OCI-LY7 (cell line): ENCODE measurements at regions not wholly inside any gene's neighbourhood (a gene's known extent, or its start where the extent isn't known, plus 50 kb on each side); places are given as distances from the start of the nearest gene placed in this dataset.

Experiments used
- BruUV-seq: library from RNA; stranded (reverse); fragments of 400-500 nt; replicated peaks from 2 replicates; lab custom pipeline; 2021; lab: Mats Ljungman, UMichigan
- CTCF ChIA-PET: fragments of 300-600 bp; sonication (Branson Sonifier 250); formaldehyde crosslinking; loops from one replicate; lab custom pipeline; 2022; ENCODE audit warnings: antibody characterized with exemption; ENCODE audit not compliant: unreplicated experiment; lab: Charles Lee
- POLR2A ChIA-PET: fragments of 300-600 bp; sonication (Branson Sonifier 250); formaldehyde crosslinking; loops from one replicate; lab custom pipeline; 2022; ENCODE audit warnings: antibody characterized with exemption; lab: Charles Lee
- DNase-seq: peaks from one replicate; pipeline ENCODE4 v3.0.0-alpha.2; 2015; ENCODE audit warnings: low spot score
- H2AFZ ChIP-seq: fragments of 200-600 bp; sonication (generic), shearing (Covaris generic); 2 replicates; pipeline ENCODE4 v1.6.1; 2014; ENCODE audit warnings: mild to moderate bottlenecking, antibody characterized with exemption, low read length, moderate library complexity
- H3K27ac ChIP-seq: fragments of 200-600 bp; sonication (generic); 2 replicates; pipeline ENCODE4 v1.5.1; 2014; ENCODE audit warnings: mixed run types, low read depth, mild to moderate bottlenecking, moderate library complexity, low read length, inconsistent platforms; ENCODE audit not compliant: poor library complexity, severe bottlenecking
- H3K36me3 ChIP-seq: fragments of 200-600 bp; sonication (generic); 2 replicates; pipeline ENCODE4 v1.6.1; 2014; ENCODE audit warnings: mild to moderate bottlenecking, antibody characterized with exemption, low read length, moderate library complexity, mixed read lengths; ENCODE audit not compliant: insufficient read depth
- H3K4me1 ChIP-seq: fragments of 200-600 bp; sonication (generic); 2 replicates; pipeline ENCODE4 v1.5.1; 2014; ENCODE audit warnings: mild to moderate bottlenecking, low read length; ENCODE audit not compliant: insufficient read depth, poor library complexity, severe bottlenecking
- H3K4me2 ChIP-seq: fragments of 200-600 bp; sonication (generic); 2 replicates; pipeline ENCODE4 v1.6.1; 2014; ENCODE audit warnings: mild to moderate bottlenecking, low read length
- H3K4me3 ChIP-seq: fragments of 200-600 bp; sonication (generic); 2 replicates; pipeline ENCODE4 v1.5.1; 2014; ENCODE audit warnings: mild to moderate bottlenecking, low read depth, low read length; ENCODE audit not compliant: poor library complexity, severe bottlenecking
- H3K79me2 ChIP-seq: fragments of 200-600 bp; sonication (generic); 2 replicates; pipeline ENCODE4 v1.6.1; 2016; ENCODE audit warnings: low read depth, mild to moderate bottlenecking, low read length, moderate library complexity, mixed read lengths; ENCODE audit not compliant: insufficient read depth
- H3K9me2 ChIP-seq: fragments of 200-600 bp; sonication (generic); 2 replicates; pipeline ENCODE4 v1.6.1; 2016; ENCODE audit warnings: mild to moderate bottlenecking, low read length, mixed read lengths; ENCODE audit not compliant: insufficient read depth
- H3K9me3 ChIP-seq: fragments of 200-600 bp; sonication (generic); 2 replicates; pipeline ENCODE4 v1.6.1; 2014; ENCODE audit warnings: mild to moderate bottlenecking, mixed run types, low read length, mixed read lengths
- H4K20me1 ChIP-seq: fragments of 200-600 bp; sonication (generic); 2 replicates; pipeline ENCODE4 v1.6.1; 2014; ENCODE audit warnings: mild to moderate bottlenecking, antibody characterized with exemption, low read length, moderate library complexity, mixed read lengths; ENCODE audit not compliant: insufficient read depth
- CTCF ChIP-seq: fragments of 200-600 bp; sonication (generic); conservative IDR thresholded peaks from 2 replicates; pipeline ENCODE4 v1.5.1; 2014; ENCODE audit warnings: mild to moderate bottlenecking, antibody characterized with exemption, low read length, moderate library complexity, mixed read lengths
- EZH2phosphoT487 ChIP-seq: fragments of 200-600 bp; sonication (generic); IDR thresholded peaks from 2 replicates; pipeline ENCODE4 v1.6.1; 2018; ENCODE audit warnings: low read depth, borderline replicate concordance, mild to moderate bottlenecking, mixed run types, antibody characterized with exemption, low read length, moderate library complexity, mixed read lengths
- intact Hi-C: fragments of 100-400 bp; cut with micrococcal nuclease; formaldehyde crosslinking; loops from one replicate; pipeline ENCODE4 v1.10.0; 2022; ENCODE audit not compliant: unreplicated experiment

DNA sequence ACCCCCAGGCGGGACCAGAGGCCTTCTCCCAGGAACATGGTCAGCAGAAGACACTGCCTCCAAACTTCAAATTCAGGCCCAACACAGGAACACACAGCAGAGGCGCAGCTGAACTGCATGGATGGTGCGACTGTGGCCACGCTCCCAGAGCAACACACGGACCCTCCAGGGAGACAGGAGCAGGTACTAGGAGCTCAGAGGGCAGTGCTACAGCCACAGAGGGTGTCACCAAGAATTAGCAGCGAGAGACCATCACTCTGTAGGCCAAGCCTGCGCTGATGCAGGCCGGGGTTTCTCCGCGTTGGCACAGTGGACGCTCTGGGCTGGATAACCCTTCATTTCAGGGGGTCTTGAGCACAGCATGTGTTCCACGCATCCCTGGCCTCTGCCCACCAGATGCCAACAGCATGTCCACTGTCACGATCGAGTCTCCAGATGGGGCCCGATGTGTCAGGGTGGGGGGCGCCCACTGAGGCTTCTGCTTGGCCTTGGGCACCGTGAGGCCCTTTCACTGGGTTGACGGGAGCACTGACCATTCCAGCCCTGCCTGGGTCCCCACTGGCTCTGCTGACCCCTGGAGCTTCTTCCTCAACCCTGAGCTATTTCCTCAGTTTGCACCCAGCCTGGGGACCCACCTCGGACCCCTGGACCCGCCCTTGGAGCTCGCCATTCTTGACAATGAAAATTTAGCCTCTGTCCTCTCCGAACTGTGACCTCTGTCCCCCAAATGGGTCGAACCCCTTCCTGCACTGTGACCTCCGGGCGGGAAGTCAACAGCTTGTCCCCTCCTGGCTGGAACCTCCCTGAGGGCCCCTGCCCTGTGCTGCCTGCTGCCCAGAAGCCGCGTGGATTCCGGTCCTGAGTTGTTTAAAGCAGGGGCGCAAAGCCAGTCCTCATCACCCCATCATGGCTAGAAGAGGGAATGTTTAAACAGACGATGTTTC lies 239.4 kb downstream of the DLL1 start:
- no TSS peak for BruUV-seq
- no peaks in the 10 kb centered on the region for H3K79me2 ChIP-seq
- H3K9me2 ChIP-seq = no peaks in the 10 kb centered on the region
- no peaks in the 10 kb centered on the region for H3K36me3 ChIP-seq
- no peak overlapping the region for H2AFZ ChIP-seq
- 0 out of 2 replicates have a peak, but pooled peaks cover 5% of the 10 kb centered on the region for H3K9me3 ChIP-seq
- intact Hi-C loops = no loop called here
- POLR2A ChIA-PET = no interaction called here
- CTCF ChIA-PET = interaction anchor here (0.6 kb wide), 1 partner anchor 185 kb away, joined by 3 read pairs; no protein-coding TSS in a partner anchor
- H3K4me2 ChIP-seq = no peak overlapping the region
- no peaks in the 10 kb centered on the region for H4K20me1 ChIP-seq
- DNase-seq = no peak
- H3K4me3 ChIP-seq = no peak overlapping the region
- no peaks in the 10 kb centered on the region for H3K4me1 ChIP-seq
- no peak for TF ChIP-seq CTCF
- no peak for TF ChIP-seq EZH2phosphoT487
- no peak overlapping the region for H3K27ac ChIP-seq

DNA sequence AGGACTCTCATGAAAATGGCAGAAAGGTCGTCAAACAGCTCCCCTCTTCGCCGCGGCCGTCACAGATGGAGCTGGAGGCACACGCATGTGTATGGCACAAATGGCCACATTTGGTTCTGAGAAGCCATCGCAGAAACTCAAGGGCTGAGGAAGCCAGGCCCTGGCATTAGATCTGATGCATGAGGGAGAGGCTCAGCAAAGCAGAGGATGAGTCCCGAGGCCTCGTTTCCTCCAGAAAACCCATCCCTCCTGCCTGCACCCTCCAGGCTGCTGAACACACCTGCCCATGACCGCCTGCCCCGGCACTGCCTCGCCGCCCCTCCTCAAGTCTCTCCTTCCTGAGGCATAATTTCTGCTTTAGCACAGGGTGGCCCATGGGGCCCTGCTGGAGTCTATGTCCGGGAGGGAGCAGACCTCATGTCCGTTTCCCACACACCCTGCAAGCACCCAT lies 240.3 kb downstream of the DLL1 start:
- no peak for DNase-seq
- H3K9me3 ChIP-seq = 0 out of 2 replicates have a peak, but pooled peaks cover 5% of the 10 kb centered on the region
- H2AFZ ChIP-seq = no peak overlapping the region
- BruUV-seq = no TSS peak
- intact Hi-C loops = no loop called here
- ChIA-PET CTCF (no interaction called here), POLR2A (no interaction called here)
- H3K79me2 ChIP-seq = no peaks in the 10 kb centered on the region
- H3K36me3 ChIP-seq = no peaks in the 10 kb centered on the region
- no peak overlapping the region for H3K27ac ChIP-seq
- H3K4me3 ChIP-seq = no peak overlapping the region
- no peak overlapping the region for H3K4me2 ChIP-seq
- no peaks in the 10 kb centered on the region for H4K20me1 ChIP-seq
- H3K4me1 ChIP-seq = no peaks in the 10 kb centered on the region
- no peak for TF ChIP-seq CTCF
- TF ChIP-seq EZH2phosphoT487 = no peak
- H3K9me2 ChIP-seq = no peaks in the 10 kb centered on the region
